Pancreas (tissue), 10 donors: ENCODE measurements at regions not wholly inside any gene's neighbourhood (a gene's known extent, or its start where the extent isn't known, plus 50 kb on each side); places are given as distances from the start of the nearest gene placed in this dataset.

Source experiments
- ATAC-seq, 4 donors: fragments of 200-7000 bp; cut with Tn5 transposase; one replicate each; pipeline versions ENCODE4 v1.8.0 to v1.9.1; 2020; ENCODE audit warnings: mild to moderate bottlenecking in 4 of 4, moderate library complexity in 4 of 4
- DNase-seq, 6 donors: peaks; one replicate each; pipeline ENCODE4 v3.0.0-alpha.2; 2020
- FAIRE-seq: peaks from 2 replicates; lab custom pipeline; 2012; peaks lifted over from hg19 to GRCh38; lab: Jason Lieb, UNC
- H3K27ac ChIP-seq, 4 donors: fragments of 200-600 bp; sonication (generic); 1 replicate in 3 of 4; 2 replicates in 1 of 4; pipeline versions ENCODE4 v1.5.0 to v1.8.0; 2020
- H3K27me3 ChIP-seq, 4 donors: fragments of 200-600 bp; one replicate each; pipeline ENCODE4 v1.8.0; 2021
- H3K36me3 ChIP-seq, 3 donors: fragments of 200-600 bp; sonication (generic) in 1 of 3; one replicate each; pipeline versions ENCODE4 v1.5.0 to v1.8.0; 2020 to 2021
- H3K4me1 ChIP-seq, 3 donors: fragments of 200-600 bp; one replicate each; pipeline ENCODE4 v1.8.0; 2021
- H3K4me3 ChIP-seq, 4 donors: fragments of 200-600 bp; sonication (generic) in 2 of 4; one replicate each; pipeline versions ENCODE4 v1.5.0 to v1.8.0; 2020 to 2021
- H3K9me3 ChIP-seq, 4 donors: fragments of 200-600 bp; one replicate each; pipeline ENCODE4 v1.8.0; 2021
- CTCF ChIP-seq, 4 donors: fragments of 200-600 bp; sonication (generic) in 3 of 4; IDR thresholded peaks; one replicate each; pipeline versions ENCODE4 v1.5.0 to v1.8.0; 2021; ENCODE audit warnings: antibody characterized with exemption in 4 of 4
- WGBS, 2 donors: extraction: QIAGEN DNeasy Blood & Tissue Kit; methylation state at CpG; one replicate each; pipeline ENCODE4 v1.1.7; 2013; 5-methylcytosine and 5-hydroxymethylcytosine counted together
- intact Hi-C, 3 donors: fragments of 100-400 bp; cut with DNase I; formaldehyde crosslinking; loops; one replicate each; pipeline versions ENCODE4 v1.11.1 to v1.14.2; 2022
- donor health status: healthy with polysubstance abuse.
- donor health status: DM: no; HTN: no; CAD: no; lungs with moderate emphysema.
- donor health status: DM: no; HTN: no; CAD: no.
- donor health status: control.
- donor health status: control.
- donor health status: Bipolar disorder and iron deficiency.
- donor health status: DM: yes; HTN: yes; CAD: no.
- donor health status: DM: no; HTN: no; CAD: no.
- donor health status: DM: no; HTN: no; CAD: no.
- donor health status: DM: yes; HTN: yes; CAD: no.

DNA sequence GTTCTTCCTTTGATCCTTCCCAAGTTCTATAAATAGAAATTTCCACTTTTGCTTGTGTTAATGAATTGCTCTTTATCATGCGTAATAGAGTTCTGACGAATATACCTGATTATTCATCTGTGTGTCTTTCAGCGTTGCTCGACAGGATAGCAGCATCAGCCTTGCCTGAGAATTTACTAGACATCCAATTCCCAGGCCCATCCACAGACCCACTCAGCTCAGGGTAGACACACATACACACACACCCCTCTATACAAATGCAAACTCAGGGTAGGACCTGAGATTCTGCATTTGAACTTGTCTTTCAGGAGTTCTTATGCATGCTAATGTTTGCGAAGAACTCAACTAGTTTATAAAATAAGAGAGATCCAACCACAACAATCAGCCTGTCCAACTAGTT is 343.4 kb upstream of the GYPC start:
- 79 to 94% methylated on average over 5 of the region's 5 CpGs for WGBS, 2 donors
- FAIRE-seq (no peak), DNase-seq (no peak), ATAC-seq (no peak)
- no peak for TF ChIP-seq CTCF (IDR thresholded peaks at IDR 0.05)
- intact Hi-C loops, result no loop called here
- Histone ChIP-seq H3K4me3 (no peak overlapping the region), H3K27ac (no peak overlapping the region), H3K9me3 (no peaks in the 10 kb centered on the region), H3K4me1 (no peaks in the 10 kb centered on the region), H3K36me3 (no peaks in the 10 kb centered on the region), H3K27me3 (no peaks in the 10 kb centered on the region)

DNA sequence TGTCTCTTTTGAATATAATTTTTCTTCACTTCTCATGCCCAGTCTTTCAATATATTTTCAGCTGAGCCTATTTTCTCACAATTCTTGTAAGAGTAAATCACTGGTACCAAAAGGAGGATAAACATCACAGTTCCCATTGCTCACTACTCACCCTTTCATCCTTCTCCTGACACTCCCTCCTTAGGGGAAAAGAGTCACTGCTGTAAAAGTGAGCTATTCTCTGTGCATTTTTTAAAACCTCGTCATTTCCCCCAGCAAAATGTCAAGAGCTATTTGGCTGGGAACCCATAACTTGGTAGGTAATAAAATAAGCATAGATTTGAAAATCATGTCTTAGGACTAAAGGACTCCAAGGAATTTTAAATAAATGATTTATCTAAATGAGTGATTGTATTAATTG is 340.1 kb upstream of the GYPC start:
- no peaks in the 10 kb centered on the region for H3K27me3 ChIP-seq
- intact Hi-C loops, result no loop called here
- no peak for FAIRE-seq
- H3K4me3 ChIP-seq, result no peak overlapping the region
- TF ChIP-seq CTCF (IDR thresholded peaks at IDR 0.05), result no peak
- H3K27ac ChIP-seq, result no peak overlapping the region
- no peak for ATAC-seq
- WGBS, 2 donors, result 78 to 82% methylated on average over 1 of the region's 1 CpG
- DNase-seq, result no peak
- H3K36me3 ChIP-seq, result no peaks in the 10 kb centered on the region
- H3K4me1 ChIP-seq, result no peaks in the 10 kb centered on the region
- no peaks in the 10 kb centered on the region for H3K9me3 ChIP-seq

DNA sequence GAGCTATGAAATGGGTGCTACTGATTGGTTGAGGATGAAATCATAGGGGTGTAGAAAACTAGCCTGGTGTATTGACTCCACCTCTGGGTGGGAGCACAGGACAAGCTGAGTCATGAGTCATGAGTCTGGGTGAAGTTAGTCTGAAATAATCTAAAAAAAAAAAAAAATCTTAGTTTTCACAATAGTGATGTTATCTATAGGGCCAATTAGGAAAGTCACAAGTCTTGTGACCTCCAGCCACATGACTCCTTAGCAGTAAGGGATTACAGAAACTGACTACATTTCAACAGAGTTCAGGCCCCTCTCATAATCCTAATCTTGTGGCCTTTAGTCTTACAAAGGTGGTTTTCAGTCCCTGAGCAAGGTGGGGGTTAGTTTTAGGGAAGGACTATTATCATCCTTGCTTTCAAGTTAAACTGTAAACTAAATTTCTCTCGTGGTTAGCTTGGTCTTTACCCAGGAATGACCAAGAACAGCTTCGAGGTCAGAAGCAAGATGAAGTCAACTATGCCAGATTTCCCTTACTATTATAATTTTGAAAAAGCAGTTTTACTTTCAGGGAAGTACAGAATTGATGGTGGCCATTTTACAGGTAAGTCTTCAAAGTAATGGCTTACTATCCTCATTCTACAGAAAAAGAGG is 338.0 kb upstream of the GYPC start:
- FAIRE-seq, result no peak

GRCh38 chr2:126322342-126322741 is 333.6 kb upstream of the GYPC start:
- 87 to 91% methylated on average over 3 of the region's 3 CpGs for WGBS, 2 donors
- no peaks in the 10 kb centered on the region for H3K9me3 ChIP-seq
- H3K27me3 ChIP-seq, result no peaks in the 10 kb centered on the region
- H3K4me1 ChIP-seq, result no peaks in the 10 kb centered on the region
- no peaks in the 10 kb centered on the region for H3K36me3 ChIP-seq
- FAIRE-seq, result no peak
- ATAC-seq, result no peak
- H3K27ac ChIP-seq, result no peak overlapping the region
- H3K4me3 ChIP-seq, result no peak overlapping the region
- intact Hi-C loops, result no loop called here
- TF ChIP-seq CTCF (IDR thresholded peaks at IDR 0.05), result no peak
- DNase-seq, result no peak

More for the DNA sequence above, 338.0 kb upstream of the GYPC start:
- H3K27me3 ChIP-seq, result no peaks in the 10 kb centered on the region
- H3K9me3 ChIP-seq, result no peaks in the 10 kb centered on the region
- no peak for TF ChIP-seq CTCF (IDR thresholded peaks at IDR 0.05)
- no peak overlapping the region for H3K27ac ChIP-seq
- H3K4me1 ChIP-seq, result no peaks in the 10 kb centered on the region
- DNase-seq (no peak), ATAC-seq (no peak)
- WGBS, 2 donors, result 50 to 51% methylated on average over 2 of the region's 2 CpGs
- intact Hi-C loops, result no loop called here
- no peak overlapping the region for H3K4me3 ChIP-seq
- H3K36me3 ChIP-seq, result no peaks in the 10 kb centered on the region

DNA sequence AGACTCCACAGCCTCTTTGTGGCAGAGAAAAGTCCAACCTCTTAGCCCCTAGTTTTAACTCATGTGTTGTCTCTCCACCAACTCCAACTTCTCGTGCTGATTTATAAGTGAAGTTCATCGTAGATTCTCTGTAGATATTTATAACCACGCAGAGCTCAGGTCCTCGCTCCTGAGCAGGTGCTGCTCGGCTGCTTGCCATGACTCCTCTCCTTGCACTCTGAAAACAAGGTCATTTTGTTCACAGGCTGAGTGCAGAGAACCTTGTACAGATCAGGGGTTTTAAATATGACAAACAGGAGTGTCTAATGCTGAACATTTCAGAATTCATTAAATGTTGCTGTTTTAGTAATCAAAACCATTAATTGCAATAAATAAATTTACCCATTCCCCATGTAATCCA is 330.8 kb upstream of the GYPC start:
- no peaks in the 10 kb centered on the region for H3K9me3 ChIP-seq
- intact Hi-C loops, result no loop called here
- H3K27me3 ChIP-seq, result no peaks in the 10 kb centered on the region
- ATAC-seq (peak in 2 of 4 donors; percentile 73 to 80), DNase-seq (peak in 3 of 6 donors; percentile 13 to 25 (median 16)), FAIRE-seq (no peak)
- no peak for TF ChIP-seq CTCF (IDR thresholded peaks at IDR 0.05)
- H3K36me3 ChIP-seq, result no peaks in the 10 kb centered on the region
- H3K4me1 ChIP-seq, result no peaks in the 10 kb centered on the region
- 28 to 41% methylated on average over 5 of the region's 5 CpGs for WGBS, 2 donors
- H3K4me3 ChIP-seq, result no peak overlapping the region
- H3K27ac ChIP-seq, result no peak overlapping the region
